SK-MEL-5 (cell line): ENCODE measurements at regions not wholly inside any gene's neighbourhood (a gene's known extent, or its start where the extent isn't known, plus 50 kb on each side); places are given as distances from the start of the nearest gene placed in this dataset.

ENCODE experiments used
- DNase-seq: peaks from one replicate; pipeline ENCODE4 v3.0.0-alpha.2; 2016; ENCODE audit warnings: low read depth, low spot score
- in situ Hi-C: cut with HindIII; loops from 2 replicates; pipeline ENCODE4 v1.10.0; 2016; ENCODE audit warnings: low sequenced_read_pairs, high pct_unique_total_duplicates, low pct_unique_long_range_greater_than_20kb

GRCh38 chr18:67266246-67267237 is 250.0 kb downstream of the DSEL start:
- no peak for DNase-seq
- in situ Hi-C loops: no loop called here

DNA sequence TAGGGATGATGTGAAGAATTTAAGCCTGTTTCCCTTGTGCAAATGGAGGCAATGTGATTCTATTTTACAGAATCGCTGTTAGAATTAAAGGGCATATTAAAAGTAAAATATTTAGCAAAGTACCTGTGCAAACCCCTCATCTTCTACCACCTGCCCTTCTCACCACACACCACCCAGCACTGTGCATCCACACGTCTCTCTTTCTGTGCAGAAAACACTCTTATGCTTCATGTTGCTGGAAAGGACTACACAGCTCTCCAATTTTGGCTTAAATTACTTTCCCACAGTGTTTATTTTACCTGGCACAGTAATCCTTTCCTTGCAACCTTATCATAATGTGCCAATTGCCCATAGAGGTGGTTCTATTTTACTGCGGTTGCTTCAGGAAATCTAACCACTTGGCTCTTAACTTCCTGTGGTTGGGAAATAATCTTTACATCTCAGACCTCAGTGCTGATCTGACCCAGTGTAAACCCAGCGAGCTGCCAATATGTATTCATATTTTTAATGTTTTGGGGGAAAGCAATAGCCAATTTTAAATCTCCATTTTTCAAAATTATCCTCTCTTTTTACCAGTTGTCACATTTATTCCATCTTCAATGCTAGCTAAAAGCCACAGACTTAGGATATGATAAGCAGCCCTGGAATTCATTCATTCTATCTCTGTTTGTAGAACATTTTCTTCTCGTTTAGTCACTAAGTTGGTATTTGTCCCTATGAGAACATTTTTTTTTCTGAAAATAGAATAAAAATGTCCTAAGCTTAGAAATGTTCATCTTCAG is 250.9 kb downstream of the DSEL start:
- in situ Hi-C loops: no loop called here
- DNase-seq: no peak

GRCh38 chr18:67261931-67262552 is 254.5 kb downstream of the DSEL start:
- DNase-seq: no peak
- in situ Hi-C loops: no loop called here

DNA sequence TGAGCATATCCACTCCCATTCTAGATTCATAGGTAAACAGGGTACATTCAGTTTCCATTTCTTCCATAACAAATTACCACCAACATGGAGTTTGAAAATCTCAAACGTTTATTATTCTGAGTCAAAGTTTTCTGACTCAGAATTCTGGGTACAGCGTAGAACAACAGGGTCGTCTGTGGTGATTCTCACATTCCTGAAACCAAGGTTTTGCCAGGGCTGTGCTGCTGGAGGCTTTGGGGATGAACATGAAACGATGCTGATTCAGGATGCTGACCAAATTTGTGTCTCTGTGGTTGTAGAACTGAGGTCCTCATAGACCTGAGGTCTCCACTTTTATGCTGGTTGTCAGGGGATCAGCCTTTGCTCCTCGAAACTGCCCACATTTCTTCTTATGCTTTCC is 255.7 kb downstream of the DSEL start:
- in situ Hi-C loops: no loop called here
- no peak for DNase-seq

GRCh38 chr18:67250776-67251424 is 265.6 kb downstream of the DSEL start:
- in situ Hi-C loops: no loop called here
- no peak for DNase-seq

- in situ Hi-C loops: no loop called here
- DNase-seq: no peak
Measured at GRCh38 chr18:67243799-67244587, 272.5 kb downstream of the DSEL start.

- no peak for DNase-seq
- in situ Hi-C loops: no loop called here
Measured at GRCh38 chr18:67242001-67242400, 274.5 kb downstream of the DSEL start.

DNA sequence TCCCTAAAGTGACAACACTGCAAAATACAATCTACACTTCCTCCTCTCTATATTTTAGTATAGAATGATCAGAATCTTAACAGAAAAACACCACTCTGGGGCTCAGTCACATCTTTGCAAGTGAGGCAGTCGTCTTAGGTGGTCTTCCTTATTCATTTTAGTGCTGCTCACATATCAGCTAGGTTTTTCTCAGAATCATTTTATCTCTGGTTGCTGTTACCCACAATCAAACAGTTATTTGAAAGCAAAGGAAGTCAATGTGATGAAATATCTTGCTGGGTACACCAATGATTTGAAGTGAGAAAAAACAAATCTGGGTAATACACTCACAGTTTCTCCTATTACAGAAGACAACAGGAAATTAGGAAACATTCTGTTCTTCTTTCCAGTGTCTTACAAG is 275.2 kb downstream of the DSEL start:
- no peak for DNase-seq
- in situ Hi-C loops: no loop called here

DNA sequence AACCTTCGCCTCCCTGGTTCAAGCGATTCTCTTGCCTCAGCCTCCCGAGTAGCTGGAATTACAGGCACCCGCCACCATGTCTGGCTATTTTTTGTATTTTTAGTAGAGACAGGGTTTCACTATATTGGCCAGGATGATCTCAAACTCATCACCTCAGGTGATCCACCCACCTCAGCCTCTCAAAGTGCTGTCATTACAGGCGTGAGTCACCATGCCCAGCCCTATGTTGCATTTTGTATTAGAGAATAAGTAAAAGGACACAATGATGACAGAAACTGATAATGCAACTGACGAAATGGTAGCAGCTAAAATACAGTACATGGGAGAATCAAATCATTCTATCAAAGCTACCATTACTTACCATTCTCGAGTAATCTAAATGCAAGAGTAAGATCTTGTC is 276.7 kb downstream of the DSEL start:
- DNase-seq: no peak
- in situ Hi-C loops: no loop called here

- in situ Hi-C loops: no loop called here
- no peak for DNase-seq
Measured at GRCh38 chr18:67232991-67233390, 283.5 kb downstream of the DSEL start.

GRCh38 chr18:67232406-67232805 is 284.1 kb downstream of the DSEL start:
- in situ Hi-C loops: no loop called here
- no peak for DNase-seq

DNA sequence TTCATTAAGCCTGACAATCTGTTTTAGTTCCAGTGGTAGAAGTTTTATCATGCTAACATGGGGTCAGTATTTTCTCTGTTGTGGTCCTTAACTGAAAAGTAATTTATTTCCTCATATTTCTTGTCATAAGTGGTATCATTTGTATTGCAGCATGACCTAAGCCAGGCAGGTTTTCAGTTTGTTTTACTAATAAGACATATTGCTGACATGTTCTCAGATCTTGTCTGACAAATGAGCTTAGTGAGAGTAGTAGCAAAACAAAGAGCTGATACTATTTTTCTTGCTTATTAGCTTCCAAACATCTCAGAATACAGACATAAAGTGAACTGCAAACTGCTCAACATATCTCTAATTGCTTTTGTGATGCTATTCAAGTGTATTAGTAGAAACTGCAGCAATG is 293.6 kb downstream of the DSEL start:
- DNase-seq: no peak

DNA sequence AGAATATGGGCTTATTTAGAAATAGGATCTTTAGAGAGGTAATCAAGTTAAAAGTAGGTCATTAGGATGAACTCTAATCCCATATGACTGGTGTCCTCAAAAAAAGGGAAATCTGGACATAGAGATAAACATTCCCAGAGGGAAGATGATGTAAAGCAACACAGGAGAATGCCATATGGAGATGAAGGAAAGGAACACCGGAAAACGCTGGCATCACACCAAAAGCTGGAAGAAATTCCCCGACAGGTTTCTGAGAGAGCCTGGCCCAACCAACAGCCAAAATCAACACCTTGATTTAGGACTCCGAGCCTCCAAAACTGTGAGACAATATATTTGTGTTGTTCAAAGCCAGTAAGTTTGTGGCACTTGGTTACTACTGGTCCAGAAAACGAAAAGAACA is 296.7 kb downstream of the DSEL start:
- in situ Hi-C loops: no loop called here
- no peak for DNase-seq

More for the DNA sequence above, 293.6 kb downstream of the DSEL start:
- in situ Hi-C loops: no loop called here

- DNase-seq: no peak
- in situ Hi-C loops: no loop called here
Measured at GRCh38 chr18:67218556-67218955, 298.0 kb downstream of the DSEL start.

- no peak for DNase-seq
- in situ Hi-C loops: no loop called here
Measured at GRCh38 chr18:67217551-67218166, 298.9 kb downstream of the DSEL start.

DNA sequence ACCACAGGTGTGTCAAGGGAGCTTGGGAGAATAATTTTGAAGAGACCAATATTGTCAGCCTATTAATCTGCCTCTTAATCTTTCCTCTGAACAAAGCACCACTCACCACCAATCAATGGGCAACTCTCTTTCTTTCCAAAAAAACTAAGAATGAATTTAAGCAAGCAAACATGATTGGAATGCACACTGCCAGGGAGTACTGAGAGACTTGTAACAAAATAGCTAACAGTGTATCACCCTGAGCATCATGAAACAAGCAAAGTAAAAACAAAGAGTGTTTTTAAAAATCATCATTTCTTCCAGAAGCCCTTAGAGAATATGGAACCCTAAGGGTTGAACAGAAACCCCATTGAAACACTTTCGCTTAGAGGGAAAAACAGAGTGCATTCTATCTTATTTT is 299.7 kb downstream of the DSEL start:
- in situ Hi-C loops: no loop called here
- peak; percentile 14 for DNase-seq

GRCh38 chr18:67215686-67216085 is 300.8 kb downstream of the DSEL start:
- in situ Hi-C loops: no loop called here
- no peak for DNase-seq
